HT-29 (cell line): ENCODE measurements at regions not wholly inside any gene's neighbourhood (a gene's known extent, or its start where the extent isn't known, plus 50 kb on each side); places are given as distances from the start of the nearest gene placed in this dataset.

Experiments used
- DNase-seq: peaks from one replicate; pipeline ENCODE4 v3.0.0-alpha.2; 2015; ENCODE audit warnings: low spot score

GRCh38 chr6:163816441-163816840 lies 401.9 kb downstream of the QKI start:
- DNase-seq = no peak

GRCh38 chr6:163815796-163816195 lies 401.3 kb downstream of the QKI start:
- DNase-seq = no peak

- no peak for DNase-seq
Measured at GRCh38 chr6:163814494-163815364, 400.2 kb downstream of the QKI start.

- no peak for DNase-seq
Measured at GRCh38 chr6:163813979-163814493, 399.5 kb downstream of the QKI start.

GRCh38 chr6:163811317-163811716 lies 396.8 kb downstream of the QKI start:
- DNase-seq = no peak

- no peak for DNase-seq
Measured at GRCh38 chr6:163809364-163809763, 394.8 kb downstream of the QKI start.

- DNase-seq = no peak
Measured at GRCh38 chr6:163808871-163809270, 394.4 kb downstream of the QKI start.

- DNase-seq = no peak
Measured at GRCh38 chr6:163808231-163808630, 393.7 kb downstream of the QKI start.

GRCh38 chr6:163806755-163807499 lies 392.4 kb downstream of the QKI start:
- no peak for DNase-seq

GRCh38 chr6:163804991-163805390 lies 390.5 kb downstream of the QKI start:
- DNase-seq = no peak

- DNase-seq = no peak
Measured at GRCh38 chr6:163802267-163802666, 387.7 kb downstream of the QKI start.

- DNase-seq = no peak
Measured at GRCh38 chr6:163797296-163797845, 382.9 kb downstream of the QKI start.

GRCh38 chr6:163793011-163793983 lies 378.8 kb downstream of the QKI start:
- DNase-seq = no peak

GRCh38 chr6:163790266-163790840 lies 375.8 kb downstream of the QKI start:
- DNase-seq = no peak

- DNase-seq = no peak
Measured at GRCh38 chr6:163789199-163789810, 374.8 kb downstream of the QKI start.

GRCh38 chr6:163786995-163787671 lies 372.6 kb downstream of the QKI start:
- DNase-seq = no peak

GRCh38 chr6:163782436-163783003 lies 368.0 kb downstream of the QKI start:
- DNase-seq = no peak

GRCh38 chr6:163780994-163781393 lies 366.5 kb downstream of the QKI start:
- no peak for DNase-seq

- DNase-seq = no peak
Measured at GRCh38 chr6:163779727-163780284, 365.3 kb downstream of the QKI start.
